HepG2 (cell line): ENCODE measurements at regions not wholly inside any gene's neighbourhood (a gene's known extent, or its start where the extent isn't known, plus 50 kb on each side); places are given as distances from the start of the nearest gene placed in this dataset.
A peak's percentile ranks its signal among the peaks of the same experiment; 100 is the strongest.

ENCODE experiments used
- ATF1 ChIP-seq: IDR thresholded peaks from 2 replicates; pipeline ENCODE4 v1.6.1; 2016; ENCODE audit warnings: mild to moderate bottlenecking, control low read depth
- CBX2 ChIP-seq, 2 experiments: fragments of 200-600 bp in 1 of 2; sonication (generic); formaldehyde crosslinking in 1 of 2; IDR thresholded peaks; 2 replicates each; pipeline versions ENCODE4 v1.7.0 to v1.8.1; 2018 to 2022; ENCODE audit warnings: low read depth in 2 of 2, low read length in 1 of 2, mild to moderate bottlenecking in 1 of 2, missing genetic modification reagents in 1 of 2
- CBX5 ChIP-seq: sonication (generic); formaldehyde crosslinking; IDR thresholded peaks from 2 replicates; pipeline ENCODE4 v1.4.0; 2020; ENCODE audit warnings: missing genetic modification reagents, borderline replicate concordance
- ERF ChIP-seq: IDR thresholded peaks from 2 replicates; pipeline ENCODE4 v1.6.1; 2018; ENCODE audit warnings: missing biosample characterization, missing genetic modification reagents
- FOXP1 ChIP-seq, 2 experiments: fragments of 450-650 bp in 1 of 2; IDR thresholded peaks; 2 replicates each; pipeline ENCODE4 v1.6.1; 2017 to 2018; ENCODE audit warnings: antibody characterized with exemption in 1 of 2
- GATAD2A ChIP-seq: IDR thresholded peaks from 2 replicates; pipeline ENCODE4 v1.6.1; 2016
- ISL2 ChIP-seq: sonication (generic); formaldehyde crosslinking; IDR thresholded peaks from 2 replicates; pipeline ENCODE4 v1.5.0; 2020; ENCODE audit warnings: missing genetic modification reagents
- MED1 ChIP-seq: sonication (generic); formaldehyde crosslinking; IDR thresholded peaks from 2 replicates; pipeline ENCODE4 v1.4.0; 2020; ENCODE audit warnings: missing genetic modification reagents
- SAP130 ChIP-seq: IDR thresholded peaks from 2 replicates; pipeline ENCODE4 v1.6.1; 2016; ENCODE audit warnings: low read depth
- SOX5 ChIP-seq: IDR thresholded peaks from 2 replicates; pipeline ENCODE4 v1.6.1; 2016; ENCODE audit warnings: borderline replicate concordance
- TGIF2 ChIP-seq: IDR thresholded peaks from 2 replicates; pipeline ENCODE4 v1.6.1; 2016; ENCODE audit warnings: control low read depth, missing compliant biosample characterization
- TSC22D2 ChIP-seq: sonication (generic); formaldehyde crosslinking; IDR thresholded peaks from 2 replicates; pipeline ENCODE4 v1.5.1; 2020; ENCODE audit warnings: missing genetic modification reagents, mild to moderate bottlenecking, borderline replicate concordance
- ZBTB38 ChIP-seq: sonication (generic); formaldehyde crosslinking; IDR thresholded peaks from 2 replicates; pipeline ENCODE4 v1.5.1; 2020; ENCODE audit warnings: mild to moderate bottlenecking, missing genetic modification reagents
- ZBTB7B ChIP-seq: sonication (generic); formaldehyde crosslinking; IDR thresholded peaks from 2 replicates; pipeline ENCODE4 v1.4.0; 2020; ENCODE audit warnings: missing genetic modification reagents
- ZNF180 ChIP-seq: sonication (generic); formaldehyde crosslinking; IDR thresholded peaks from 2 replicates; pipeline ENCODE4 v1.4.0; 2020; ENCODE audit warnings: low read depth, missing genetic modification reagents, borderline replicate concordance
- ZNF3 ChIP-seq: IDR thresholded peaks from 2 replicates; pipeline ENCODE4 v1.7.0; 2017; ENCODE audit warnings: inconsistent platforms
- ZNF446 ChIP-seq: sonication (generic); formaldehyde crosslinking; IDR thresholded peaks from 2 replicates; pipeline ENCODE4 v1.5.0; 2020; ENCODE audit warnings: mild to moderate bottlenecking, missing genetic modification reagents
- TF ChIP-seq, protein P1 (sequence below): sonication (generic); formaldehyde crosslinking; IDR thresholded peaks from 2 replicates; pipeline ENCODE4 v1.5.0; 2020; ENCODE audit warnings: mild to moderate bottlenecking, missing genetic modification reagents

GRCh38 chr3:81300324-81300927 lies 461.0 kb downstream of the GBE1 start (continued):
- TF ChIP-seq MED1 (CRISPR knock-in tag) (peak; percentile 86), ZNF446 (CRISPR knock-in tag) (no peak), SAP130 (peak; percentile 82), FOXP1 (IDR thresholded peaks at IDR 0.05) (peak; percentile 98), FOXP1 (CRISPR knock-in tag; IDR thresholded peaks at IDR 0.05) (peak; percentile 99), ZBTB38 (no peak), TGIF2 (CRISPR knock-in tag) (peak; percentile 89; the same call in 1 of the 2 replicates), ISL2 (CRISPR knock-in tag) (peak; percentile 100), CBX2 (IDR thresholded peaks at IDR 0.05; ENCODE audit: low read depth, low read length) (no peak), CBX2 (CRISPR knock-in tag; IDR thresholded peaks at IDR 0.05; ENCODE audit: low read depth) (peak; percentile 73; the same call in 1 of the 2 replicates), ZBTB7B (peak; percentile 73), ATF1 (CRISPR knock-in tag) (peak; percentile 78), ZNF180 (CRISPR knock-in tag) (no peak), ZNF3 (CRISPR knock-in tag) (0 out of 2 replicates have a peak, but pooled peaks have one; percentile 37), TSC22D2 (CRISPR knock-in tag) (peak; percentile 70; the same call in 1 of the 2 replicates), SOX5 (CRISPR knock-in tag) (peak; percentile 97), GATAD2A (peak; percentile 98), CBX5 (CRISPR knock-in tag) (0 out of 2 replicates have a peak, but pooled peaks have one; percentile 39), ERF (CRISPR knock-in tag) (peak; percentile 87)
- TF ChIP-seq, protein P1, sequence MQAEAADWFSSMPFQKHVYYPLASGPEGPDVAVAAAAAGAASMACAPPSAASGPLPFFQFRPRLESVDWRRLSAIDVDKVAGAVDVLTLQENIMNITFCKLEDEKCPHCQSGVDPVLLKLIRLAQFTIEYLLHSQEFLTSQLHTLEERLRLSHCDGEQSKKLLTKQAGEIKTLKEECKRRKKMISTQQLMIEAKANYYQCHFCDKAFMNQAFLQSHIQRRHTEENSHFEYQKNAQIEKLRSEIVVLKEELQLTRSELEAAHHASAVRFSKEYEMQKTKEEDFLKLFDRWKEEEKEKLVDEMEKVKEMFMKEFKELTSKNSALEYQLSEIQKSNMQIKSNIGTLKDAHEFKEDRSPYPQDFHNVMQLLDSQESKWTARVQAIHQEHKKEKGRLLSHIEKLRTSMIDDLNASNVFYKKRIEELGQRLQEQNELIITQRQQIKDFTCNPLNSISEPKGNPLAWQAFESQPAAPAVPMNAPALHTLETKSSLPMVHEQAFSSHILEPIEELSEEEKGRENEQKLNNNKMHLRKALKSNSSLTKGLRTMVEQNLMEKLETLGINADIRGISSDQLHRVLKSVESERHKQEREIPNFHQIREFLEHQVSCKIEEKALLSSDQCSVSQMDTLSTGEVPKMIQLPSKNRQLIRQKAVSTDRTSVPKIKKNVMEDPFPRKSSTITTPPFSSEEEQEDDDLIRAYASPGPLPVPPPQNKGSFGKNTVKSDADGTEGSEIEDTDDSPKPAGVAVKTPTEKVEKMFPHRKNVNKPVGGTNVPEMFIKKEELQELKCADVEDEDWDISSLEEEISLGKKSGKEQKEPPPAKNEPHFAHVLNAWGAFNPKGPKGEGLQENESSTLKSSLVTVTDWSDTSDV, result no peak
